Uterus (tissue), 2 donors: ENCODE measurements at regions not wholly inside any gene's neighbourhood (a gene's known extent, or its start where the extent isn't known, plus 50 kb on each side); places are given as distances from the start of the nearest gene placed in this dataset.

Experiments
- POLR2A ChIP-seq, 2 donors: fragments of 450-650 bp; IDR thresholded peaks; one replicate each; pipeline ENCODE4 v1.6.1; 2016; ENCODE audit warnings: antibody characterized with exemption in 2 of 2, mild to moderate bottlenecking in 1 of 2, moderate library complexity in 1 of 2
- TF ChIP-seq, protein P1 (sequence below), 4 experiments: fragments of 200-600 bp in 2 of 4; fragments of 450-650 bp in 2 of 4; sonication (generic) in 2 of 4; IDR thresholded peaks; one replicate each; pipeline ENCODE4 v1.5.1; 2016 to 2019; ENCODE audit warnings: antibody characterized with exemption in 4 of 4, mild to moderate bottlenecking in 2 of 4, moderate library complexity in 1 of 4

DNA sequence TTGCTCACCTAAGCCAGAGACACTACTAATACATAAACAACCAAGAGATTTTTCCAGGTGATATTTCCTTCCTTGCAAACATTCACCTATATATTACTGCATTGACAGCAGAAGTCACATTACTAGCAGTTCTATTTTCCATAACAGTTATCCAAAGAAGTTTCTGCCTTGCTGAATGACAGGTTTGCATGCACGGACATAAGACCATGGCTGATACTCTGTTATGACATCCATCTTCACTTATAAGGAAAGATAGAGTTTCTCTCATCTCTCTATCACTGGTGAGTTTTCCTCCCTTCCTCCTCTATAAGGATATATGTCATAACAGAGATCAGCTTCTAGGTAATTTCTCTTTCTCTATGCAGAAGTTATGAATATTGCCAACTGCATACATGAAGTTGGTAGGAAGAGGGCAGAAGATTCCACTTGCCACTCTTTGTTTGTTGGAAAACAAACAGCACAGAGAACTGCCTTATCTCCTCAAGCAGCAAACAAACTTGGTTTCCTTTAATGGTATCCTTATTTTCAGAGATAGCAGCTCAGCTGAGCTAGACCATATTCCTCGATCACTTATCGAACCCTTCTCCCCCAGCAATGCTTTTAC lies 557.0 kb downstream of the VRK1 start:
- TF ChIP-seq, protein P1, sequence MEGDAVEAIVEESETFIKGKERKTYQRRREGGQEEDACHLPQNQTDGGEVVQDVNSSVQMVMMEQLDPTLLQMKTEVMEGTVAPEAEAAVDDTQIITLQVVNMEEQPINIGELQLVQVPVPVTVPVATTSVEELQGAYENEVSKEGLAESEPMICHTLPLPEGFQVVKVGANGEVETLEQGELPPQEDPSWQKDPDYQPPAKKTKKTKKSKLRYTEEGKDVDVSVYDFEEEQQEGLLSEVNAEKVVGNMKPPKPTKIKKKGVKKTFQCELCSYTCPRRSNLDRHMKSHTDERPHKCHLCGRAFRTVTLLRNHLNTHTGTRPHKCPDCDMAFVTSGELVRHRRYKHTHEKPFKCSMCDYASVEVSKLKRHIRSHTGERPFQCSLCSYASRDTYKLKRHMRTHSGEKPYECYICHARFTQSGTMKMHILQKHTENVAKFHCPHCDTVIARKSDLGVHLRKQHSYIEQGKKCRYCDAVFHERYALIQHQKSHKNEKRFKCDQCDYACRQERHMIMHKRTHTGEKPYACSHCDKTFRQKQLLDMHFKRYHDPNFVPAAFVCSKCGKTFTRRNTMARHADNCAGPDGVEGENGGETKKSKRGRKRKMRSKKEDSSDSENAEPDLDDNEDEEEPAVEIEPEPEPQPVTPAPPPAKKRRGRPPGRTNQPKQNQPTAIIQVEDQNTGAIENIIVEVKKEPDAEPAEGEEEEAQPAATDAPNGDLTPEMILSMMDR (IDR thresholded peaks at IDR 0.05), result no peak
- no peak for TF ChIP-seq POLR2A (IDR thresholded peaks at IDR 0.05)
